ENCODE measurements at regions not wholly inside any gene's neighbourhood (a gene's known extent, or its start where the extent isn't known, plus 50 kb on each side); places are given as distances from the start of the nearest gene placed in this dataset.

GRCh38 chr16:54605536-54606066, 319.0 kb upstream of the IRX3 start:
- DNase-seq, result no peak
- WGBS, 2 donors, result 94 to 95% methylated on average over 1 of the region's 1 CpG

DNA sequence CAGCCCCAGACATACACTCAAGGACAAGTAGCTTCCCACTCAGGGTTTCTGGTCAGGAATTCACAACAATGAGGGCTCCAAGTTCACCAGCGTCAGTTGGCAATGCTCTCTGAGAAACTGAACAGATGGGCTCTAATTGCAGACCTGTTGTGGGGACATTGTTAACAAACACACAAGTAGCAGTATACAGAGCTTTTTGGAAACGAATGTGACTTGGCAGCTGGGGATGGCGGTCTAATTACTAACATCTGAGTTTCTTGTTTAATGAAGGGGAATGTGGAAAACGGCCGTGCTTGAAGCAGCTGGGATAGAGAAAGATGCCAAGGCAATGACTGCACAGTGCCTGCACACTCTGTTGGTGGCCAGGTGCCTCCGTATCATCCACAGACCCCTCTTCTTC, 316.1 kb upstream of the IRX3 start:
- peaks cover 0 to 4% (median 1%) of the 10 kb centered on the region in 4 donors for H3K9me3 ChIP-seq (ENCODE audit: control insufficient read depth in 4 of 4, insufficient read depth in 3 of 4, low read length in 3 of 4)
- no peak overlapping the region for H3K4me3 ChIP-seq
- no peak for DNase-seq
- no peaks in the 10 kb centered on the region for H3K36me3 ChIP-seq (ENCODE audit: control insufficient read depth in 4 of 4, insufficient read depth in 4 of 4, low read length in 4 of 4)
- no peak overlapping the region for H3K9ac ChIP-seq (ENCODE audit: insufficient read depth in 1 of 2, low read length in 2 of 2)
- H3K27ac ChIP-seq (ENCODE audit: low read depth in 1 of 2, low read length in 1 of 2), result no peak overlapping the region
- 79 to 86% methylated on average over 6 of the region's 6 CpGs for WGBS, 2 donors
- TF ChIP-seq, protein P1, sequence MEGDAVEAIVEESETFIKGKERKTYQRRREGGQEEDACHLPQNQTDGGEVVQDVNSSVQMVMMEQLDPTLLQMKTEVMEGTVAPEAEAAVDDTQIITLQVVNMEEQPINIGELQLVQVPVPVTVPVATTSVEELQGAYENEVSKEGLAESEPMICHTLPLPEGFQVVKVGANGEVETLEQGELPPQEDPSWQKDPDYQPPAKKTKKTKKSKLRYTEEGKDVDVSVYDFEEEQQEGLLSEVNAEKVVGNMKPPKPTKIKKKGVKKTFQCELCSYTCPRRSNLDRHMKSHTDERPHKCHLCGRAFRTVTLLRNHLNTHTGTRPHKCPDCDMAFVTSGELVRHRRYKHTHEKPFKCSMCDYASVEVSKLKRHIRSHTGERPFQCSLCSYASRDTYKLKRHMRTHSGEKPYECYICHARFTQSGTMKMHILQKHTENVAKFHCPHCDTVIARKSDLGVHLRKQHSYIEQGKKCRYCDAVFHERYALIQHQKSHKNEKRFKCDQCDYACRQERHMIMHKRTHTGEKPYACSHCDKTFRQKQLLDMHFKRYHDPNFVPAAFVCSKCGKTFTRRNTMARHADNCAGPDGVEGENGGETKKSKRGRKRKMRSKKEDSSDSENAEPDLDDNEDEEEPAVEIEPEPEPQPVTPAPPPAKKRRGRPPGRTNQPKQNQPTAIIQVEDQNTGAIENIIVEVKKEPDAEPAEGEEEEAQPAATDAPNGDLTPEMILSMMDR (IDR thresholded peaks at IDR 0.05; ENCODE audit: control extremely low read depth, extremely low read depth), result no peak
- no peak for ATAC-seq (ENCODE audit: insufficient read depth, low FRiP score)
- peaks cover 0 to 4% (median 0%) of the 10 kb centered on the region in 3 donors for H3K27me3 ChIP-seq (ENCODE audit: control insufficient read depth in 3 of 3, insufficient read depth in 3 of 3, low read length in 2 of 3)
- no peaks in the 10 kb centered on the region for H3K4me1 ChIP-seq (ENCODE audit: control insufficient read depth in 5 of 5, insufficient read depth in 5 of 5, low read length in 5 of 5)

More at GRCh38 chr16:54605536-54606066, 319.0 kb upstream of the IRX3 start:
- TF ChIP-seq, protein P1 (IDR thresholded peaks at IDR 0.05; ENCODE audit: control extremely low read depth, extremely low read depth), result no peak
- Histone ChIP-seq H3K27me3 (ENCODE audit: control insufficient read depth in 3 of 3, insufficient read depth in 3 of 3, low read length in 2 of 3) (peaks cover 0 to 4% (median 0%) of the 10 kb centered on the region in 3 donors), H3K4me3 (no peak overlapping the region), H3K9ac (ENCODE audit: insufficient read depth in 1 of 2, low read length in 2 of 2) (no peak overlapping the region), H3K27ac (ENCODE audit: low read depth in 1 of 2, low read length in 1 of 2) (no peak overlapping the region), H3K9me3 (ENCODE audit: control insufficient read depth in 4 of 4, insufficient read depth in 3 of 4, low read length in 3 of 4) (peaks cover 0 to 8% (median 2%) of the 10 kb centered on the region in 4 donors), H3K4me1 (ENCODE audit: control insufficient read depth in 5 of 5, insufficient read depth in 5 of 5, low read length in 5 of 5) (no peaks in the 10 kb centered on the region), H3K36me3 (ENCODE audit: control insufficient read depth in 4 of 4, insufficient read depth in 4 of 4, low read length in 4 of 4) (no peaks in the 10 kb centered on the region)
- no peak for ATAC-seq (ENCODE audit: insufficient read depth, low FRiP score)

- DNase-seq (no peak), ATAC-seq (ENCODE audit: insufficient read depth, low FRiP score) (no peak)
Observed at GRCh38 chr16:54597222-54597621, 310.6 kb upstream of the IRX3 start.

More at GRCh38 chr16:54597222-54597621, 310.6 kb upstream of the IRX3 start:
- no peaks in the 10 kb centered on the region for H3K36me3 ChIP-seq (ENCODE audit: control insufficient read depth in 4 of 4, insufficient read depth in 4 of 4, low read length in 4 of 4)
- H3K9ac ChIP-seq (ENCODE audit: insufficient read depth in 1 of 2, low read length in 2 of 2), result no peak overlapping the region
- H3K27ac ChIP-seq (ENCODE audit: low read depth in 1 of 2, low read length in 1 of 2), result no peak overlapping the region
- H3K4me3 ChIP-seq, result no peak overlapping the region
- H3K9me3 ChIP-seq (ENCODE audit: control insufficient read depth in 4 of 4, insufficient read depth in 3 of 4, low read length in 3 of 4), result peaks cover 0 to 3% (median 0%) of the 10 kb centered on the region in 4 donors
- H3K27me3 ChIP-seq (ENCODE audit: control insufficient read depth in 3 of 3, insufficient read depth in 3 of 3, low read length in 2 of 3), result peaks cover 0 to 20% (median 19%) of the 10 kb centered on the region in 3 donors
- TF ChIP-seq, protein P1 (IDR thresholded peaks at IDR 0.05; ENCODE audit: control extremely low read depth, extremely low read depth), result no peak
- peaks cover 0 to 2% (median 0%) of the 10 kb centered on the region in 5 donors for H3K4me1 ChIP-seq (ENCODE audit: control insufficient read depth in 5 of 5, insufficient read depth in 5 of 5, low read length in 5 of 5)
